AG10803 (cell line): ENCODE measurements at regions not wholly inside any gene's neighbourhood (a gene's known extent, or its start where the extent isn't known, plus 50 kb on each side); places are given as distances from the start of the nearest gene placed in this dataset.

Experiments used
- DNase-seq: peaks from one replicate; pipeline ENCODE4 v3.0.0; 2010; ENCODE audit warnings: low read depth
- H3K4me3 ChIP-seq: 2 replicates; pipeline ENCODE4 v1.5.1; 2011; ENCODE audit warnings: mild to moderate bottlenecking, low read length, control low read depth
- TF ChIP-seq, protein P1 (sequence below): conservative IDR thresholded peaks from 2 replicates; pipeline ENCODE4 v1.5.1; 2011; ENCODE audit warnings: mild to moderate bottlenecking, low read length, control low read depth, inconsistent platforms

DNA sequence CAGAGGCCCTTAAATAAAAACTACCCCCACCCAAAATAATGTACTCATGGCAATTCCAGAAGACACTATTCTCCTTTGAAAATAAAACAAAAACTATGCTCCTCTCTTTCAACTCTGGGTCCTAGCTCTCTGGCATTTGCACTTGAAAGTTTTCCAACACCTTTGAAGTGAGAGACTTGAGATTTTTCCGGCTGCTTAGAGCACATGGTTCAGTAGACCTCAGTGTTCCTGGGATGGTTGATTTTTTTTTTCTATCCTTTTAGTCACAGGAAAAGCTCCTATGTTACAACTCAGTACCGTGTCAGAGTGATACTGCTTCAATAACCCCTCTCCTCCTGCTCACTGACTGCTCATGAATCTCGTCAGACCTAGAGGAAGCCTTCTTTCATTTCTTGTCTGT, 118.3 kb upstream of the TUSC7 start:
- TF ChIP-seq, protein P1, sequence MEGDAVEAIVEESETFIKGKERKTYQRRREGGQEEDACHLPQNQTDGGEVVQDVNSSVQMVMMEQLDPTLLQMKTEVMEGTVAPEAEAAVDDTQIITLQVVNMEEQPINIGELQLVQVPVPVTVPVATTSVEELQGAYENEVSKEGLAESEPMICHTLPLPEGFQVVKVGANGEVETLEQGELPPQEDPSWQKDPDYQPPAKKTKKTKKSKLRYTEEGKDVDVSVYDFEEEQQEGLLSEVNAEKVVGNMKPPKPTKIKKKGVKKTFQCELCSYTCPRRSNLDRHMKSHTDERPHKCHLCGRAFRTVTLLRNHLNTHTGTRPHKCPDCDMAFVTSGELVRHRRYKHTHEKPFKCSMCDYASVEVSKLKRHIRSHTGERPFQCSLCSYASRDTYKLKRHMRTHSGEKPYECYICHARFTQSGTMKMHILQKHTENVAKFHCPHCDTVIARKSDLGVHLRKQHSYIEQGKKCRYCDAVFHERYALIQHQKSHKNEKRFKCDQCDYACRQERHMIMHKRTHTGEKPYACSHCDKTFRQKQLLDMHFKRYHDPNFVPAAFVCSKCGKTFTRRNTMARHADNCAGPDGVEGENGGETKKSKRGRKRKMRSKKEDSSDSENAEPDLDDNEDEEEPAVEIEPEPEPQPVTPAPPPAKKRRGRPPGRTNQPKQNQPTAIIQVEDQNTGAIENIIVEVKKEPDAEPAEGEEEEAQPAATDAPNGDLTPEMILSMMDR: no peak
- DNase-seq: no peak
- H3K4me3 ChIP-seq: no peak overlapping the region

DNA sequence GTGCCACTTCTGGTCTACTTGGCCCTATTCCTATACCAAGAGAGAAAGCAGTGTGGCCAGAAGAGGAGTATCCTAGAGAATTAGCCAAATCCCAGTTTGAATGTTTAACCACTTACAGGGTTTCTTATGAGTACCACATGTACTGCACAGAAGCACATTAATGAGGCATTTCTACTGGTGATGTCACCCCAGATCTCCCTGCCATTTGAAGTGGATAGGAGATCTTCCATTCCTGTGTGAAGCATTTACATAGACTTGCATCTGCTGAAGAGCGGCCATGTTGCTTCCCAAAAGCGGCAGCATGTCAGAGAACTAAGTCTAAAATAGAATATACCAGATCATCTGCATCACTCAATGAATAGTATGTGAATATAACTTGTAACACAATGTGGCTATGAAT, 108.4 kb upstream of the TUSC7 start:
- DNase-seq: no peak
- TF ChIP-seq, protein P1: no peak
- no peak overlapping the region for H3K4me3 ChIP-seq

DNA sequence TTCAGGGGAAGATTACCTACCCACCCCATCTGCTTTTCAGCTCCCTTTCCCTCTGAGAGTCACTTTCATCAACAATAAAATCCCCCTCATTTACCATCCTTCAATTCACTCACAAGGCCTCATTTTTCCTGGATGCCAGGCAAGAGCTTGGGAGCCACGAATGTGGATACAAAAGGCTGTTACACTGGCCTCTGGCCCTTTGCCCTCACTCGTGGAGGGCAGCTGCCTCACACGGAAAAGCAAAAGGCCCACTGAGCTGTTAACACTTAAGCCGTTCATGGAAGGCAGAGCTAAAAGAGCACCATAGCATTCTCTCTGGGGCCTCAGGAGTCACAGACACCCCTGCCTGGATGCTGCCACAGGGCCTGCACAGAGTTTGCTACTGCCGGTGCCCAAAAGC, 102.4 kb upstream of the TUSC7 start:
- TF ChIP-seq, protein P1: no peak
- H3K4me3 ChIP-seq: no peak overlapping the region
- DNase-seq: no peak

DNA sequence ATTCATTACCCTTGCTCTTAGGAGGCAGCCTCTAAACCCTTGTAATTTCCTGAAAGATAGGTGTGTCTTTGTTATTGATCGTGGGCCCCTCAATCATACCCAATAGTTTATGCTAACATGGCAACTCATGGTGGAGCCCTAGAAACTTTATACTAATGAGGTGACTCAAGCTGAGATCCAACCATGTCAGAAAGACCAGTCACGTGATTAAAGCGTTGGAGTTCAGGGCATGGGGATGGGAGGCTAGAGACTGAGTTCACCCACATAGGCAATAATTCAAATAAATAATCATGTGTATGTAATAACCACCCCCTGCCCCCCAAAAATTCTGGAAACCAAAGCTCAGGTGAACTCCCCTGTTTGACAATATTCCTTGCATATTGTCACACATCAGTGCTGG, 99.5 kb upstream of the TUSC7 start:
- no peak for DNase-seq
- no peak overlapping the region for H3K4me3 ChIP-seq
- TF ChIP-seq, protein P1: no peak

DNA sequence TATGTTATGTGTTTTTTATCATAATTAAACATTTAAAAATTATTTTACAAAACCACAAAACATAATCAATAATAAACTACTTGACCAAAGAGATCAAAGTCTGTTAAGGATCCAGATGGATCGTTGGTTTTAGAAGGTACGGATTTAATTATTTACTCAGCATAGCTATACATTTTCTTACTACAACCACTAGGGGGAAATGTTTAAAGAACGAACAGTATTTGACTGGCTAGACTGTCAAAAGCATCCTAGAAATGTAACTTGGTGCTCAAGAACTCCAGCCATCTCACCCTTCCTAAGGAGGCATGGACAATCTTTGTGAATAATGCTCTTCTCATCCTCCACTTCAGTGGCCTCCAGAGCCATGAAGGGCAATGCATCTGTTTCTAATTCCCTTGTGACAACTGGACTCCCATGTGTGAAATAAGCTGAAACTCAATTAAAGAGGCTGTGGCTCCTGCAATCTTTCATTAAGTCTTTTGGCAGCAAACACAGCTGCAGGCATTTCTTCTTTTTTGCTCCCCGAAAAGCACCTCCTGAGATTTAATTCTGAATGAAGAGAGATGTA, 94.7 kb upstream of the TUSC7 start:
- peak; percentile 12 for DNase-seq
- no peak overlapping the region for H3K4me3 ChIP-seq
- TF ChIP-seq, protein P1: peak; percentile 42

DNA sequence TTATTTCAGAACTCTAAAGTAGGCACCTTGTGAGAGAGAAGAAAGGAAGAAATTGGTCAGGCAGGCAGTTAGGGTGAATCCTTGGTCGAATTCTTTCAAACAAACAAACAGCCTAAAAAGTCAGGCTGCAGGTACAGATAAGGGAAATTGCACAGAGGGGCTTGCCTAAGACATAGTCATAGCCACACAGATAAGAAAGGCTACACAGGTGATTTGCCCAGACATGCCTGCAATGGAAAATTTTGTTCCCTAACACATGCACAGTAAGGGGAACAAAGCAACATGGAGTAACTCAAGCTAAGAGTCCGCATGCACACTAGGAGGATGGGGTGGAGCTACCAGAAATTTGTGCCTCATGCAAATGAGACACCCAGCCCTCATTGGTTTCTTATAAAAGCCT, 91.4 kb upstream of the TUSC7 start:
- no peak overlapping the region for H3K4me3 ChIP-seq
- TF ChIP-seq, protein P1: no peak
- DNase-seq: no peak

DNA sequence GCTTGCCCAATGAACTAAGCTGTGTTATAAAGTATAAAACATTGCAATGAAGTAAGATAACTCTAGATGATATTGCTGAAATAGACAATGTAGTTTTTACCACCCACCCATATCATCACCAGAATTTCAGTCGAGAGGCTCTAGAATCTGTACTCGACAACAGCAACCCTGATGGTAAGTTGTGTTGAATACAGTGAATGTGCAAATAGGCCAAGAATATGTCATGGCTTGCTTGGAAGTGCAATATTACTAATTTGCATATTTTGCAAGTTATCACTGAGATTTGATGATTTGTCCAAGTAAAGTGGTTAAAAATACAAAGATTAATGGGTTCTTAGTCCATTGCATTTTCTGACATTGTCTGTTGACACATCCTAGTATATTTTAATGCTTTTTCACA, 90.6 kb upstream of the TUSC7 start:
- H3K4me3 ChIP-seq: no peak overlapping the region
- DNase-seq: no peak
- TF ChIP-seq, protein P1: no peak
